Activated T-helper 17 cell treated with anti-CD3 and anti-CD28 coated beads, Interleukin-2, amount 50 U/mL, for 72 hours (primary cell): ENCODE measurements at regions not wholly inside any gene's neighbourhood (a gene's known extent, or its start where the extent isn't known, plus 50 kb on each side); places are given as distances from the start of the nearest gene placed in this dataset.
A peak's percentile ranks its signal among the peaks of the same experiment; 100 is the strongest.

ENCODE experiments used
- ATAC-seq: fragments of 150-1000 bp; cut with Tn5 transposase; replicated peaks from 2 replicates; pipeline ENCODE4 v1.10.0; 2021; ENCODE audit warnings: mild to moderate bottlenecking, moderate library complexity
- H3K27ac Mint-ChIP-seq: one replicate; pipeline ENCODE4 v1.8.0; 2022; ENCODE audit warnings: mixed read lengths
- H3K27me3 Mint-ChIP-seq: one replicate; pipeline ENCODE4 v1.8.0; 2022; ENCODE audit warnings: mixed read lengths
- H3K36me3 Mint-ChIP-seq: one replicate; pipeline ENCODE4 v1.8.0; 2022; ENCODE audit warnings: low read depth, mild to moderate bottlenecking, mixed read lengths
- H3K4me1 Mint-ChIP-seq: one replicate; pipeline ENCODE4 v1.8.0; 2022; ENCODE audit warnings: mixed read lengths
- H3K4me3 Mint-ChIP-seq: one replicate; pipeline ENCODE4 v1.8.0; 2022; ENCODE audit warnings: mild to moderate bottlenecking, mixed read lengths
- H3K9me3 Mint-ChIP-seq: one replicate; pipeline ENCODE4 v1.8.0; 2022; ENCODE audit warnings: mixed read lengths

GRCh38 chr9:18371141-18371540 is 102.8 kb upstream of the ADAMTSL1 start:
- no peaks in the 10 kb centered on the region for H3K9me3 Mint-ChIP-seq
- H3K4me1 Mint-ChIP-seq, result no peaks in the 10 kb centered on the region
- no peak overlapping the region for H3K4me3 Mint-ChIP-seq
- no peaks in the 10 kb centered on the region for H3K36me3 Mint-ChIP-seq
- ATAC-seq, result no peak
- peaks cover 8% of the 10 kb centered on the region for H3K27me3 Mint-ChIP-seq
- H3K27ac Mint-ChIP-seq, result no peak overlapping the region

GRCh38 chr9:18371621-18372020 is 102.3 kb upstream of the ADAMTSL1 start:
- Mint-ChIP-seq H3K4me3 (no peak overlapping the region), H3K9me3 (no peaks in the 10 kb centered on the region), H3K27ac (no peak overlapping the region), H3K4me1 (no peaks in the 10 kb centered on the region), H3K36me3 (no peaks in the 10 kb centered on the region), H3K27me3 (peaks cover 8% of the 10 kb centered on the region)
- no peak for ATAC-seq

- Mint-ChIP-seq H3K4me3 (no peak overlapping the region), H3K36me3 (no peaks in the 10 kb centered on the region), H3K27me3 (no peaks in the 10 kb centered on the region), H3K9me3 (no peaks in the 10 kb centered on the region), H3K27ac (no peak overlapping the region), H3K4me1 (no peaks in the 10 kb centered on the region)
- no peak for ATAC-seq
Measured at GRCh38 chr9:18379073-18379811, 94.7 kb upstream of the ADAMTSL1 start.

GRCh38 chr9:18382243-18382642 is 91.7 kb upstream of the ADAMTSL1 start:
- Mint-ChIP-seq H3K27me3 (no peaks in the 10 kb centered on the region), H3K4me1 (no peaks in the 10 kb centered on the region), H3K9me3 (no peaks in the 10 kb centered on the region), H3K4me3 (no peak overlapping the region), H3K36me3 (no peaks in the 10 kb centered on the region), H3K27ac (no peak overlapping the region)
- ATAC-seq, result no peak

- Mint-ChIP-seq H3K27me3 (no peaks in the 10 kb centered on the region), H3K4me1 (no peaks in the 10 kb centered on the region), H3K9me3 (no peaks in the 10 kb centered on the region), H3K36me3 (no peaks in the 10 kb centered on the region), H3K4me3 (no peak overlapping the region), H3K27ac (no peak overlapping the region)
- ATAC-seq, result no peak
Measured at GRCh38 chr9:18384066-18384465, 89.9 kb upstream of the ADAMTSL1 start.

GRCh38 chr9:18385696-18386490 is 88.1 kb upstream of the ADAMTSL1 start:
- no peaks in the 10 kb centered on the region for H3K36me3 Mint-ChIP-seq
- H3K9me3 Mint-ChIP-seq, result no peaks in the 10 kb centered on the region
- no peaks in the 10 kb centered on the region for H3K4me1 Mint-ChIP-seq
- no peaks in the 10 kb centered on the region for H3K27me3 Mint-ChIP-seq
- H3K4me3 Mint-ChIP-seq, result no peak overlapping the region
- H3K27ac Mint-ChIP-seq, result no peak overlapping the region
- no peak for ATAC-seq

GRCh38 chr9:18390393-18390792 is 83.6 kb upstream of the ADAMTSL1 start:
- Mint-ChIP-seq H3K4me1 (no peaks in the 10 kb centered on the region), H3K27me3 (no peaks in the 10 kb centered on the region), H3K9me3 (no peaks in the 10 kb centered on the region), H3K36me3 (no peaks in the 10 kb centered on the region), H3K4me3 (no peak overlapping the region), H3K27ac (no peak overlapping the region)
- no peak for ATAC-seq

GRCh38 chr9:18393340-18394130 is 80.4 kb upstream of the ADAMTSL1 start:
- Mint-ChIP-seq H3K4me3 (no peak overlapping the region), H3K27me3 (no peaks in the 10 kb centered on the region), H3K9me3 (no peaks in the 10 kb centered on the region), H3K36me3 (no peaks in the 10 kb centered on the region), H3K27ac (no peak overlapping the region), H3K4me1 (no peaks in the 10 kb centered on the region)
- ATAC-seq, result no peak

GRCh38 chr9:18394847-18395351 is 79.1 kb upstream of the ADAMTSL1 start:
- ATAC-seq, result no peak
- no peaks in the 10 kb centered on the region for H3K36me3 Mint-ChIP-seq
- no peak overlapping the region for H3K27ac Mint-ChIP-seq
- no peaks in the 10 kb centered on the region for H3K27me3 Mint-ChIP-seq
- H3K4me1 Mint-ChIP-seq, result no peaks in the 10 kb centered on the region
- H3K4me3 Mint-ChIP-seq, result no peak overlapping the region
- no peaks in the 10 kb centered on the region for H3K9me3 Mint-ChIP-seq

- ATAC-seq, result peak; percentile 12
- H3K27me3 Mint-ChIP-seq, result no peaks in the 10 kb centered on the region
- H3K36me3 Mint-ChIP-seq, result no peaks in the 10 kb centered on the region
- H3K4me1 Mint-ChIP-seq, result no peaks in the 10 kb centered on the region
- no peak overlapping the region for H3K4me3 Mint-ChIP-seq
- no peaks in the 10 kb centered on the region for H3K9me3 Mint-ChIP-seq
- no peak overlapping the region for H3K27ac Mint-ChIP-seq
Measured at GRCh38 chr9:18396102-18396728, 77.7 kb upstream of the ADAMTSL1 start.

GRCh38 chr9:18397076-18397475 is 76.9 kb upstream of the ADAMTSL1 start:
- Mint-ChIP-seq H3K4me3 (no peak overlapping the region), H3K4me1 (no peaks in the 10 kb centered on the region), H3K27me3 (no peaks in the 10 kb centered on the region), H3K27ac (no peak overlapping the region), H3K9me3 (no peaks in the 10 kb centered on the region), H3K36me3 (no peaks in the 10 kb centered on the region)
- ATAC-seq, result no peak

GRCh38 chr9:18398038-18398437 is 75.9 kb upstream of the ADAMTSL1 start:
- no peaks in the 10 kb centered on the region for H3K4me1 Mint-ChIP-seq
- no peak overlapping the region for H3K27ac Mint-ChIP-seq
- no peak overlapping the region for H3K4me3 Mint-ChIP-seq
- no peaks in the 10 kb centered on the region for H3K27me3 Mint-ChIP-seq
- no peaks in the 10 kb centered on the region for H3K9me3 Mint-ChIP-seq
- H3K36me3 Mint-ChIP-seq, result no peaks in the 10 kb centered on the region
- no peak for ATAC-seq

- Mint-ChIP-seq H3K27me3 (peaks cover 6% of the 10 kb centered on the region), H3K27ac (no peak overlapping the region), H3K36me3 (no peaks in the 10 kb centered on the region), H3K4me3 (no peak overlapping the region), H3K4me1 (no peaks in the 10 kb centered on the region), H3K9me3 (no peaks in the 10 kb centered on the region)
- no peak for ATAC-seq
Measured at GRCh38 chr9:18404434-18405029, 69.4 kb upstream of the ADAMTSL1 start.

GRCh38 chr9:18405240-18405639 is 68.7 kb upstream of the ADAMTSL1 start:
- Mint-ChIP-seq H3K9me3 (no peaks in the 10 kb centered on the region), H3K4me1 (no peaks in the 10 kb centered on the region), H3K27me3 (peaks cover 6% of the 10 kb centered on the region), H3K4me3 (no peak overlapping the region), H3K36me3 (no peaks in the 10 kb centered on the region), H3K27ac (no peak overlapping the region)
- ATAC-seq, result no peak
